HCT116 (cell line): ENCODE measurements at regions not wholly inside any gene's neighbourhood (a gene's known extent, or its start where the extent isn't known, plus 50 kb on each side); places are given as distances from the start of the nearest gene placed in this dataset.

Experiments used
- CBX3 ChIP-seq: IDR thresholded peaks from 2 replicates; pipeline ENCODE4 v1.6.1; 2012; ENCODE audit warnings: low read depth
- CEBPB ChIP-seq: IDR thresholded peaks from 2 replicates; pipeline ENCODE4 v1.6.1; 2012; ENCODE audit warnings: low read depth
- ELF1 ChIP-seq: IDR thresholded peaks from 2 replicates; pipeline ENCODE4 v1.6.1; 2012; ENCODE audit warnings: low read depth, borderline replicate concordance
- EZH2 ChIP-seq: fragments of 200-600 bp; sonication (generic); IDR thresholded peaks from 2 replicates; pipeline ENCODE4 v1.6.1; 2017; ENCODE audit warnings: antibody characterized with exemption, mixed run types
- EZH2phosphoT487 ChIP-seq: fragments of 200-600 bp; IDR thresholded peaks from 2 replicates; pipeline ENCODE4 v1.6.1; 2018; ENCODE audit warnings: antibody characterized with exemption, borderline replicate concordance
- MAX ChIP-seq: IDR thresholded peaks from 2 replicates; pipeline ENCODE4 v1.6.1; 2012
- POLR2A ChIP-seq: IDR thresholded peaks from 2 replicates; pipeline ENCODE4 v1.7.0; 2011; ENCODE audit warnings: borderline replicate concordance; ENCODE audit not compliant: insufficient read depth, insufficient read length; ENCODE audit errors: extremely low read depth
- REST ChIP-seq: IDR thresholded peaks from 2 replicates; pipeline ENCODE4 v1.6.1; 2012; ENCODE audit warnings: low read depth
- SRF ChIP-seq: IDR thresholded peaks from 2 replicates; pipeline ENCODE4 v1.6.1; 2012; ENCODE audit warnings: low read depth
- YY1 ChIP-seq: IDR thresholded peaks from 2 replicates; pipeline ENCODE4 v1.6.1; 2011; ENCODE audit warnings: low read length, low read depth, moderate library complexity, mild to moderate bottlenecking; ENCODE audit not compliant: insufficient replicate concordance; ENCODE audit errors: extremely low read depth
- ZNF274 ChIP-seq: fragments of 200-500 bp; sonication (Bioruptor generic); IDR thresholded peaks from 2 replicates; pipeline ENCODE4 v1.6.1; 2014; ENCODE audit warnings: mild to moderate bottlenecking, low read depth, low read length, inconsistent platforms
- TF ChIP-seq, protein P1 (sequence below), 3 experiments: fragments of 200-600 bp in 1 of 3; sonication (generic) in 1 of 3; IDR thresholded peaks in 2 of 3; conservative IDR thresholded peaks in 1 of 3; 2 replicates each; pipeline ENCODE4 v1.5.1; 2012 to 2017; ENCODE audit warnings: low read depth in 2 of 3, low read length in 2 of 3, antibody characterized with exemption in 1 of 3, borderline replicate concordance in 1 of 3, control low read depth in 1 of 3, mild to moderate bottlenecking in 1 of 3, mixed read lengths in 1 of 3, mixed run types in 1 of 3, moderate library complexity in 1 of 3; ENCODE audit not compliant: insufficient read depth in 1 of 3

GRCh38 chr5:124996023-124996763 is 249.8 kb upstream of the ZNF608 start:
- TF ChIP-seq, protein P1, sequence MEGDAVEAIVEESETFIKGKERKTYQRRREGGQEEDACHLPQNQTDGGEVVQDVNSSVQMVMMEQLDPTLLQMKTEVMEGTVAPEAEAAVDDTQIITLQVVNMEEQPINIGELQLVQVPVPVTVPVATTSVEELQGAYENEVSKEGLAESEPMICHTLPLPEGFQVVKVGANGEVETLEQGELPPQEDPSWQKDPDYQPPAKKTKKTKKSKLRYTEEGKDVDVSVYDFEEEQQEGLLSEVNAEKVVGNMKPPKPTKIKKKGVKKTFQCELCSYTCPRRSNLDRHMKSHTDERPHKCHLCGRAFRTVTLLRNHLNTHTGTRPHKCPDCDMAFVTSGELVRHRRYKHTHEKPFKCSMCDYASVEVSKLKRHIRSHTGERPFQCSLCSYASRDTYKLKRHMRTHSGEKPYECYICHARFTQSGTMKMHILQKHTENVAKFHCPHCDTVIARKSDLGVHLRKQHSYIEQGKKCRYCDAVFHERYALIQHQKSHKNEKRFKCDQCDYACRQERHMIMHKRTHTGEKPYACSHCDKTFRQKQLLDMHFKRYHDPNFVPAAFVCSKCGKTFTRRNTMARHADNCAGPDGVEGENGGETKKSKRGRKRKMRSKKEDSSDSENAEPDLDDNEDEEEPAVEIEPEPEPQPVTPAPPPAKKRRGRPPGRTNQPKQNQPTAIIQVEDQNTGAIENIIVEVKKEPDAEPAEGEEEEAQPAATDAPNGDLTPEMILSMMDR (IDR thresholded peaks at IDR 0.05 in 2 of 3, conservative IDR thresholded peaks at IDR 0.05 in 1 of 3; ENCODE audit: borderline replicate concordance in 1 of 3, insufficient read depth in 1 of 3, low read depth in 2 of 3, low read length in 2 of 3), result no peak
- TF ChIP-seq ZNF274 (no peak), CEBPB (no peak), EZH2 (no peak), REST (no peak), POLR2A (no peak), ELF1 (no peak), YY1 (no peak), MAX (no peak), SRF (no peak), EZH2phosphoT487 (no peak), CBX3 (no peak)
